Thyroid gland (tissue), 4 donors: ENCODE measurements at regions not wholly inside any gene's neighbourhood (a gene's known extent, or its start where the extent isn't known, plus 50 kb on each side); places are given as distances from the start of the nearest gene placed in this dataset.

Experiments used
- DNase-seq, 2 donors: peaks; one replicate each; pipeline ENCODE4 v3.0.0-alpha.2; 2019
- H3K27ac ChIP-seq, 3 donors: fragments of 200-600 bp; sonication (generic); 1 replicate in 2 of 3; 2 replicates in 1 of 3; pipeline ENCODE4 v1.5.1; 2016 to 2019; ENCODE audit warnings: mild to moderate bottlenecking in 1 of 3, moderate library complexity in 1 of 3
- H3K27me3 ChIP-seq: fragments of 200-600 bp; sonication (generic); one replicate; pipeline ENCODE4 v1.5.1; 2019
- H3K36me3 ChIP-seq, 2 donors: fragments of 200-600 bp; sonication (generic); one replicate each; pipeline ENCODE4 v1.5.1; 2016 to 2019
- H3K4me1 ChIP-seq, 2 donors: fragments of 200-600 bp; sonication (generic); one replicate each; pipeline ENCODE4 v1.5.1; 2017 to 2019
- H3K4me3 ChIP-seq, 3 donors: fragments of 200-600 bp; sonication (generic); replicated peaks in 1 of 3; 1 replicate in 2 of 3; 2 replicates in 1 of 3; pipeline ENCODE4 v1.5.1; 2016; ENCODE audit warnings: mild to moderate bottlenecking in 1 of 3
- H3K9me3 ChIP-seq: fragments of 200-600 bp; sonication (generic); one replicate; pipeline ENCODE4 v1.5.1; 2017
- POLR2A ChIP-seq, 2 donors: fragments of 450-650 bp; IDR thresholded peaks; one replicate each; pipeline ENCODE4 v1.6.1; 2017; ENCODE audit warnings: antibody characterized with exemption in 2 of 2, mild to moderate bottlenecking in 2 of 2, moderate library complexity in 1 of 2
- WGBS, 2 donors: methylation state at CpG; one replicate each; pipeline ENCODE4 v1.1.5; 2017; 5-methylcytosine and 5-hydroxymethylcytosine counted together
- intact Hi-C: fragments of 100-400 bp; cut with DNase I; formaldehyde crosslinking; loops from one replicate; pipeline ENCODE4 v1.15.1; 2023
- TF ChIP-seq, protein P1 (sequence below), 6 experiments: fragments of 200-600 bp in 3 of 6; fragments of 450-650 bp in 3 of 6; sonication (generic) in 3 of 6; IDR thresholded peaks; one replicate each; pipeline ENCODE4 v1.5.1; 2016 to 2019; ENCODE audit warnings: antibody characterized with exemption in 6 of 6, mild to moderate bottlenecking in 2 of 6, inconsistent platforms in 1 of 6, moderate library complexity in 1 of 6

DNA sequence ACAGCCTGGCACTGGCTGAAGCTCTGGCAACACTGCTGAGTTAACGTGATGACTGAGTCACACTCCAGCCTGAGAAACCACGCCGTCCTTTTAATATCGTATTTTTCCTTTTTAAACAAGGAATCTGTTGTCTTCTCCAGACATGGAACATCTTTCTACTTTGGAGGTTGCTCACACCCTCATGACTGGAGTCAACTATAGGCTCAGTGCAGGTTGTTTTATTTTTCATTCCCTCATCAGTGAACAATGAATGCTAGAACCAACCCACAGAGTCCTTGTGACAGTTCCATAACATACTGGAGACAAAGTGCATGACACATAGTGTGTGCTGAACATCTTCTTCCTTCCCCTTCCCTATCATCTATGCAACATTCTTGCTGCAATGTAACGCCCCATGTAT lies 76.8 kb upstream of the CPEB2 start:
- no peaks in the 10 kb centered on the region for H3K9me3 ChIP-seq
- no peaks in the 10 kb centered on the region for H3K27me3 ChIP-seq
- no peak for TF ChIP-seq POLR2A (IDR thresholded peaks at IDR 0.05)
- TF ChIP-seq, protein P1, sequence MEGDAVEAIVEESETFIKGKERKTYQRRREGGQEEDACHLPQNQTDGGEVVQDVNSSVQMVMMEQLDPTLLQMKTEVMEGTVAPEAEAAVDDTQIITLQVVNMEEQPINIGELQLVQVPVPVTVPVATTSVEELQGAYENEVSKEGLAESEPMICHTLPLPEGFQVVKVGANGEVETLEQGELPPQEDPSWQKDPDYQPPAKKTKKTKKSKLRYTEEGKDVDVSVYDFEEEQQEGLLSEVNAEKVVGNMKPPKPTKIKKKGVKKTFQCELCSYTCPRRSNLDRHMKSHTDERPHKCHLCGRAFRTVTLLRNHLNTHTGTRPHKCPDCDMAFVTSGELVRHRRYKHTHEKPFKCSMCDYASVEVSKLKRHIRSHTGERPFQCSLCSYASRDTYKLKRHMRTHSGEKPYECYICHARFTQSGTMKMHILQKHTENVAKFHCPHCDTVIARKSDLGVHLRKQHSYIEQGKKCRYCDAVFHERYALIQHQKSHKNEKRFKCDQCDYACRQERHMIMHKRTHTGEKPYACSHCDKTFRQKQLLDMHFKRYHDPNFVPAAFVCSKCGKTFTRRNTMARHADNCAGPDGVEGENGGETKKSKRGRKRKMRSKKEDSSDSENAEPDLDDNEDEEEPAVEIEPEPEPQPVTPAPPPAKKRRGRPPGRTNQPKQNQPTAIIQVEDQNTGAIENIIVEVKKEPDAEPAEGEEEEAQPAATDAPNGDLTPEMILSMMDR (IDR thresholded peaks at IDR 0.05), result no peak
- no peak overlapping the region for H3K4me3 ChIP-seq
- no peaks in the 10 kb centered on the region for H3K36me3 ChIP-seq
- H3K27ac ChIP-seq, result no peak overlapping the region
- 83 to 95% methylated on average over 5 of the region's 5 CpGs for WGBS, 2 donors
- intact Hi-C loops, result no loop called here
- H3K4me1 ChIP-seq, result no peaks in the 10 kb centered on the region
- no peak for DNase-seq

DNA sequence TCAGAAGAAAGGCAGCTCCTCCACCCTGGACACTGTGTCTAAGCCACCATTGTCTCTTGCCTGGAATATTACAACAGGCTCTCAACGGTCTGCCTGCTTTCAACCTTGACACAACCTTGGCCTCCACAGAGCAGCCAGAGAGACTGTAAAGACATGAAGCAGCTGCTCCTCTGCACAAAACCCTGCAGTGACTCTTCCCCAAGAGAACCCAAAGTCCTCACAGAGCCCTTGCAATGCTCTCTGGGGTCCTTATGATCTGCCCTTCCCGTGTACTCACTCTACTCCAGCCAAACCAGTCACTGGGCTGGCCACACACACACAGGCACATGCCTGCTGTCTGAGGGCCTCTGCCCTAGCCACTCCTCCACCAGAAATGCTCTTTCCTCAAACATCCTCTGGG lies 75.9 kb upstream of the CPEB2 start:
- no peaks in the 10 kb centered on the region for H3K36me3 ChIP-seq
- no peak overlapping the region for H3K27ac ChIP-seq
- no peak for DNase-seq
- intact Hi-C loops, result no loop called here
- no peak for TF ChIP-seq POLR2A (IDR thresholded peaks at IDR 0.05)
- TF ChIP-seq, protein P1 (IDR thresholded peaks at IDR 0.05), result no peak
- no peaks in the 10 kb centered on the region for H3K9me3 ChIP-seq
- H3K4me3 ChIP-seq, result no peak overlapping the region
- H3K4me1 ChIP-seq, result no peaks in the 10 kb centered on the region
- WGBS, 2 donors, result 58 to 59% methylated on average over 2 of the region's 2 CpGs
- H3K27me3 ChIP-seq, result no peaks in the 10 kb centered on the region

DNA sequence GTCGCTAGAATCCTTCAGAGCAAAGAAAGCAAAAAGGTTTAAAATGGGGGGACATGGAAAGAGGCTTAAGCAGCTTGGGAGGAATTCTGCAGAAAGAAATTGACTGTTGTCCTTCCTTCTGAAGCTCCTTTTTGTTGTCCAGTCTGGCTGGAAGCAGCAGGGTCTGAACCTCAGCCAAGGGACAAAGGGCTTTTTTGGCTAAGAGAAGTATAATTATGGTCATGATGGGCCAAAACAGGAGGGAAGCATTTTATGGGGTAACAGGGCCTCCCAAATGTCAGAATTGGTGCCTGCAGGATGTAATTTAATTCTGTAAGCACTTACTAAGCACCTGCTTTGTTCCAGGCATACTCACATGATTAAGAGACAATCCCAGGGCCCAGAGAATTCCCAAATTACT lies 74.2 kb upstream of the CPEB2 start:
- H3K36me3 ChIP-seq, result no peaks in the 10 kb centered on the region
- no peaks in the 10 kb centered on the region for H3K27me3 ChIP-seq
- TF ChIP-seq POLR2A (IDR thresholded peaks at IDR 0.05), result no peak
- TF ChIP-seq, protein P1 (IDR thresholded peaks at IDR 0.05), result no peak
- no peak overlapping the region for H3K4me3 ChIP-seq
- no peak for DNase-seq
- intact Hi-C loops, result no loop called here
- H3K4me1 ChIP-seq, result no peaks in the 10 kb centered on the region
- WGBS, 2 donors, result 71 to 81% methylated on average over 1 of the region's 1 CpG
- H3K9me3 ChIP-seq, result no peaks in the 10 kb centered on the region
- H3K27ac ChIP-seq, result no peak overlapping the region

DNA sequence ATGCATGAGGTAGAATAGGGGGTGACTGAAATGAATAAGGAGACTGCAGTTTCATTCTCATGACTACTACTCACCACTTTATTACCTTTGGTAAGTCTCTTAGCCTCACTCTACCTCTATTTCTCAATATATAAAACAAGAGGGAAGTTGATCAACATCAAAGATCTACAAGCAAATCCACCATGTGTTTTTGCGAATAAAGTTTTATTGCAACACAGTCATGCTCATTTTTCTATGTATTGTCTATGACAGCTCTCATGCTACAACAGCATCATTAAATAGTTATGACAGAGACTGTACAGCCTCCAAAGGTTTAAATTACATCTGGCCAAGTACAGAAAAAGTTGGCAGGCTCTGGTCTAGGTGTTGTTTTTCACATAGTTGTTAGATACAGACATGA lies 72.6 kb upstream of the CPEB2 start:
- no peak for DNase-seq
- WGBS, 2 donors, result 98 to 100% methylated on average over 1 of the region's 1 CpG
- Histone ChIP-seq H3K4me1 (no peaks in the 10 kb centered on the region), H3K36me3 (no peaks in the 10 kb centered on the region), H3K9me3 (no peaks in the 10 kb centered on the region), H3K27me3 (no peaks in the 10 kb centered on the region), H3K4me3 (no peak overlapping the region), H3K27ac (no peak overlapping the region)
- intact Hi-C loops, result no loop called here
- TF ChIP-seq, protein P1 (IDR thresholded peaks at IDR 0.05), result no peak
- no peak for TF ChIP-seq POLR2A (IDR thresholded peaks at IDR 0.05)

DNA sequence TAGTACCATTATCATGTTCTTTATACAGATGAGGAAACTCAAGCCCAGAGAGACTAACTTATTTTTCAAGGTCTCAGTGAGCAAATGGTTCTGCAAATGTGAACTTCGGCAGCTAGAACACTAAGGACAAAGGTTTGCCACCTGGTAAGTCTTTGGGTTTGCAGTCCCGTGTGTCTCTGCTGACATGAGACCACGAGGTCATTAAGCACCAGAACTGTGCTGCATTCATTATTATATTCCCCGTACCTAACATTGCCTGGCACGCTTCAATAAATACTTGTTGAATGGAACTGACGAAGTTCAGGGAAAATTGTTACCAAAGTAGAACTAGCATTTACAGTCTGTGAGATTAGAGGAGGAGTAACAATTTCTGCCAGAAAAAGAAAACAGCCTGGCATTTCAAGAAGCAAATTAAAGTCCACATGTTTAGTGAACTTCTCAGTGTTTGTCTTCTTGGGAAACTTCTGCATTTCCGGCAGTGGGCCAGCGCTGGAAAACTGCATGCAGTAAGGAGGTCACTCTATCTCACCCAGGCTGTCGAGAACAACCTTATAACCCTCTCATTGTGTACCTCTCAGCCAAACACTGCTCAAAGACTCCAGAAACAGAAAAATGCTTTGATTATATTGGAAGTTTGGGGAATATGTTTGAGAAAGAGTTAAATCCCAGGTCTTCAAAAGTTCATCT lies 67.4 kb upstream of the CPEB2 start:
- H3K9me3 ChIP-seq, result no peaks in the 10 kb centered on the region
- intact Hi-C loops, result no loop called here
- H3K27ac ChIP-seq, result no peak overlapping the region
- 72 to 81% methylated on average over 9 of the region's 9 CpGs for WGBS, 2 donors
- H3K36me3 ChIP-seq, result no peaks in the 10 kb centered on the region
- H3K4me1 ChIP-seq, result no peaks in the 10 kb centered on the region
- no peak for TF ChIP-seq POLR2A (IDR thresholded peaks at IDR 0.05)
- TF ChIP-seq, protein P1 (IDR thresholded peaks at IDR 0.05), result no peak
- H3K4me3 ChIP-seq, result no peak overlapping the region
- DNase-seq, result no peak
- H3K27me3 ChIP-seq, result no peaks in the 10 kb centered on the region
